ENCODE measurements at regions not wholly inside any gene's neighbourhood (a gene's known extent, or its start where the extent isn't known, plus 50 kb on each side); places are given as distances from the start of the nearest gene placed in this dataset.

- TF ChIP-seq, protein P1, sequence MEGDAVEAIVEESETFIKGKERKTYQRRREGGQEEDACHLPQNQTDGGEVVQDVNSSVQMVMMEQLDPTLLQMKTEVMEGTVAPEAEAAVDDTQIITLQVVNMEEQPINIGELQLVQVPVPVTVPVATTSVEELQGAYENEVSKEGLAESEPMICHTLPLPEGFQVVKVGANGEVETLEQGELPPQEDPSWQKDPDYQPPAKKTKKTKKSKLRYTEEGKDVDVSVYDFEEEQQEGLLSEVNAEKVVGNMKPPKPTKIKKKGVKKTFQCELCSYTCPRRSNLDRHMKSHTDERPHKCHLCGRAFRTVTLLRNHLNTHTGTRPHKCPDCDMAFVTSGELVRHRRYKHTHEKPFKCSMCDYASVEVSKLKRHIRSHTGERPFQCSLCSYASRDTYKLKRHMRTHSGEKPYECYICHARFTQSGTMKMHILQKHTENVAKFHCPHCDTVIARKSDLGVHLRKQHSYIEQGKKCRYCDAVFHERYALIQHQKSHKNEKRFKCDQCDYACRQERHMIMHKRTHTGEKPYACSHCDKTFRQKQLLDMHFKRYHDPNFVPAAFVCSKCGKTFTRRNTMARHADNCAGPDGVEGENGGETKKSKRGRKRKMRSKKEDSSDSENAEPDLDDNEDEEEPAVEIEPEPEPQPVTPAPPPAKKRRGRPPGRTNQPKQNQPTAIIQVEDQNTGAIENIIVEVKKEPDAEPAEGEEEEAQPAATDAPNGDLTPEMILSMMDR (IDR thresholded peaks at IDR 0.05; ENCODE audit: control extremely low read depth in 1 of 3, insufficient read depth in 1 of 3, low read depth in 1 of 3, low read length in 3 of 3), result no peak
- TF ChIP-seq SIN3A (conservative IDR thresholded peaks at IDR 0.05 in 1 of 2, IDR thresholded peaks at IDR 0.05 in 1 of 2; ENCODE audit: low read depth in 1 of 2, low read length in 2 of 2) (no peak), POLR2A (IDR thresholded peaks at IDR 0.05; ENCODE audit: control extremely low read depth in 1 of 2, low read depth in 2 of 2, low read length in 2 of 2) (no peak), TEAD4 (IDR thresholded peaks at IDR 0.05; ENCODE audit: low read depth, low read length) (no peak), EP300 (IDR thresholded peaks at IDR 0.05; ENCODE audit: borderline replicate concordance in 1 of 2, low read depth in 2 of 2, low read length in 2 of 2) (no peak), BRCA1 (IDR thresholded peaks at IDR 0.05; ENCODE audit: low read depth, low read length) (no peak), HDAC2 (IDR thresholded peaks at IDR 0.05; ENCODE audit: borderline replicate concordance in 1 of 2, low read depth in 2 of 2, low read length in 2 of 2) (no peak)
These were observed 286.2 kb upstream of the UMPS start for GRCh38 chr3:124444075-124444474.
